NCI-H187 (cell line): ENCODE measurements at regions not wholly inside any gene's neighbourhood (a gene's known extent, or its start where the extent isn't known, plus 50 kb on each side); places are given as distances from the start of the nearest gene placed in this dataset.

ENCODE experiments used
- DNase-seq, 2 experiments: peaks; one replicate each; lab custom pipeline; 2025; lab: John Stamatoyannopoulos, UW

GRCh38 chr4:184528713-184529112, 54.4 kb upstream of the IRF2 start:
- DNase-seq = no peak

GRCh38 chr4:184528051-184528450, 53.7 kb upstream of the IRF2 start:
- DNase-seq = no peak

- DNase-seq = no peak
Observed at GRCh38 chr4:184526228-184526627, 51.9 kb upstream of the IRF2 start.
